Kidney capillary endothelial cell (primary cell): ENCODE measurements at regions not wholly inside any gene's neighbourhood (a gene's known extent, or its start where the extent isn't known, plus 50 kb on each side); places are given as distances from the start of the nearest gene placed in this dataset.
"Not testable (repeated sequence)": the region's sequence is repeated elsewhere in the genome, so short reads cannot be mapped to it uniquely, and the experiment has no call there.

Source experiments
- DNase-seq: peaks from one replicate; pipeline ENCODE4 v3.0.0-alpha.2; 2018; ENCODE audit warnings: low spot score

GRCh38 chr5:131107128-131107527 is 57.9 kb downstream of the HINT1 start:
- no peak for DNase-seq

- no peak for DNase-seq
These were observed 60.8 kb downstream of the HINT1 start for GRCh38 chr5:131104169-131104808.

GRCh38 chr5:131096774-131097710 is 68.0 kb downstream of the HINT1 start:
- no peak for DNase-seq

- DNase-seq: not testable (repeated sequence)
These were observed 69.5 kb downstream of the HINT1 start for GRCh38 chr5:131095561-131095960.

GRCh38 chr5:131084436-131084835 is 80.6 kb downstream of the HINT1 start:
- DNase-seq: no peak

- no peak for DNase-seq
These were observed 83.1 kb downstream of the HINT1 start for GRCh38 chr5:131081913-131082488.

- DNase-seq: no peak
These were observed 83.7 kb downstream of the HINT1 start for GRCh38 chr5:131081374-131081773.

GRCh38 chr5:131079232-131079631 is 85.8 kb downstream of the HINT1 start:
- DNase-seq: no peak

- DNase-seq: no peak
These were observed 96.0 kb downstream of the HINT1 start for GRCh38 chr5:131068893-131069643.

- no peak for DNase-seq
These were observed 97.0 kb downstream of the HINT1 start for GRCh38 chr5:131068076-131068475.

- no peak for DNase-seq
These were observed 97.4 kb downstream of the HINT1 start for GRCh38 chr5:131067636-131068035.

- DNase-seq: no peak
These were observed 100.2 kb downstream of the HINT1 start for GRCh38 chr5:131064669-131065371.

- no peak for DNase-seq
These were observed 122.9 kb downstream of the HINT1 start for GRCh38 chr5:131042021-131042789.

GRCh38 chr5:131023498-131023865 is 141.6 kb downstream of the HINT1 start:
- DNase-seq: no peak

- DNase-seq: no peak
These were observed 142.1 kb downstream of the HINT1 start for GRCh38 chr5:131022811-131023497.

- no peak for DNase-seq
These were observed 143.4 kb downstream of the HINT1 start for GRCh38 chr5:131021646-131022045.

GRCh38 chr5:131019601-131020315 is 145.3 kb downstream of the HINT1 start:
- DNase-seq: no peak

- no peak for DNase-seq
These were observed 145.9 kb downstream of the HINT1 start for GRCh38 chr5:131019111-131019510.

- no peak for DNase-seq
These were observed 156.7 kb downstream of the HINT1 start for GRCh38 chr5:131008329-131008728.
